ENCODE measurements at regions not wholly inside any gene's neighbourhood (a gene's known extent, or its start where the extent isn't known, plus 50 kb on each side); places are given as distances from the start of the nearest gene placed in this dataset.

DNA sequence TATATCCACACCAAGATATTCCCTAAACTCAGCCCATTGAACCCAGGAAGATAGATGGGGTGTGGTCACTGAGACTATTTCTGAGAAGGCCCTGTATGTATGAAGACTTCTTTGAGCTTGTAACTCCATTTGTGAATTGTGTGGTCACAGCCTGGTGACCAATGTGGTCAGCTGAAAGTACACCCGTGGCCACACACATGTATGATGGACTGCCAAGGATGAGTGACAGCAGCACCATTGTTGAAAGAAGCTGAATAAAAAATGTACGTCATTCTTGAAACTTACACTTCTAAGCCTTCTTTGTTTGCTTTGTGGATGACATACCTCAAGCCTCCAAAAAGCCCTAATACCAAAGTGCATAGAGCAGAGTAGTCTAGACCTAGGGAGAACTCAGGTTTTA, 581.4 kb downstream of the RAB28 start:
- intact Hi-C loops (cut with micrococcal nuclease; ENCODE audit: unreplicated experiment) = no loop called here
- Histone ChIP-seq H3K9me2 (ENCODE audit: insufficient read depth) (no peaks in the 10 kb centered on the region), H3K9me3 (ENCODE audit: insufficient read depth, low read depth) (no peaks in the 10 kb centered on the region), H3F3A (ENCODE audit: insufficient read depth, low read depth) (no peaks in the 10 kb centered on the region), H3K36me3 (ENCODE audit: low read depth) (no peaks in the 10 kb centered on the region), H3K27me3 (ENCODE audit: insufficient read depth, low read depth) (no peaks in the 10 kb centered on the region), H4K20me1 (ENCODE audit: insufficient read depth) (no peaks in the 10 kb centered on the region), H2AFZ (no peak overlapping the region), H3K79me2 (ENCODE audit: low read depth) (no peaks in the 10 kb centered on the region), H3K4me2 (no peak overlapping the region; the same call in 1 of the 2 replicates), H3K4me1 (replicated peaks; ENCODE audit: insufficient read depth) (no peaks in the 10 kb centered on the region), H3K27ac (no peak overlapping the region), H3K4me3 (no peak overlapping the region)
- BruUV-seq (replicated peaks) = no TSS peak
- TF ChIP-seq EZH2 (IDR thresholded peaks at IDR 0.05; ENCODE audit: low read depth) = no peak
- TF ChIP-seq, protein P1, sequence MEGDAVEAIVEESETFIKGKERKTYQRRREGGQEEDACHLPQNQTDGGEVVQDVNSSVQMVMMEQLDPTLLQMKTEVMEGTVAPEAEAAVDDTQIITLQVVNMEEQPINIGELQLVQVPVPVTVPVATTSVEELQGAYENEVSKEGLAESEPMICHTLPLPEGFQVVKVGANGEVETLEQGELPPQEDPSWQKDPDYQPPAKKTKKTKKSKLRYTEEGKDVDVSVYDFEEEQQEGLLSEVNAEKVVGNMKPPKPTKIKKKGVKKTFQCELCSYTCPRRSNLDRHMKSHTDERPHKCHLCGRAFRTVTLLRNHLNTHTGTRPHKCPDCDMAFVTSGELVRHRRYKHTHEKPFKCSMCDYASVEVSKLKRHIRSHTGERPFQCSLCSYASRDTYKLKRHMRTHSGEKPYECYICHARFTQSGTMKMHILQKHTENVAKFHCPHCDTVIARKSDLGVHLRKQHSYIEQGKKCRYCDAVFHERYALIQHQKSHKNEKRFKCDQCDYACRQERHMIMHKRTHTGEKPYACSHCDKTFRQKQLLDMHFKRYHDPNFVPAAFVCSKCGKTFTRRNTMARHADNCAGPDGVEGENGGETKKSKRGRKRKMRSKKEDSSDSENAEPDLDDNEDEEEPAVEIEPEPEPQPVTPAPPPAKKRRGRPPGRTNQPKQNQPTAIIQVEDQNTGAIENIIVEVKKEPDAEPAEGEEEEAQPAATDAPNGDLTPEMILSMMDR (conservative IDR thresholded peaks at IDR 0.05) = no peak
- CTCF ChIA-PET = no interaction called here
- POLR2A ChIA-PET (ENCODE audit: unreplicated experiment) = no interaction called here
- DNase-seq = no peak

- no peak for DNase-seq
- CTCF ChIA-PET = no interaction called here
- BruUV-seq (replicated peaks) = no TSS peak
- Histone ChIP-seq H3K27ac (no peak overlapping the region), H3K4me3 (no peak overlapping the region), H3K27me3 (ENCODE audit: insufficient read depth, low read depth) (no peaks in the 10 kb centered on the region), H3K9me3 (ENCODE audit: insufficient read depth, low read depth) (no peaks in the 10 kb centered on the region), H2AFZ (no peak overlapping the region), H3F3A (ENCODE audit: insufficient read depth, low read depth) (no peaks in the 10 kb centered on the region), H3K4me2 (no peak overlapping the region), H3K9me2 (ENCODE audit: insufficient read depth) (no peaks in the 10 kb centered on the region), H3K79me2 (ENCODE audit: low read depth) (no peaks in the 10 kb centered on the region), H3K4me1 (replicated peaks; ENCODE audit: insufficient read depth) (no peaks in the 10 kb centered on the region), H4K20me1 (ENCODE audit: insufficient read depth) (no peaks in the 10 kb centered on the region), H3K36me3 (ENCODE audit: low read depth) (no peaks in the 10 kb centered on the region)
- no peak for TF ChIP-seq EZH2 (IDR thresholded peaks at IDR 0.05; ENCODE audit: low read depth)
- TF ChIP-seq, protein P1 (conservative IDR thresholded peaks at IDR 0.05) = no peak
- POLR2A ChIA-PET (ENCODE audit: unreplicated experiment) = no interaction called here
- intact Hi-C loops (cut with micrococcal nuclease; ENCODE audit: unreplicated experiment) = no loop called here
Observed at GRCh38 chr4:12897954-12898353, 586.2 kb downstream of the RAB28 start.

DNA sequence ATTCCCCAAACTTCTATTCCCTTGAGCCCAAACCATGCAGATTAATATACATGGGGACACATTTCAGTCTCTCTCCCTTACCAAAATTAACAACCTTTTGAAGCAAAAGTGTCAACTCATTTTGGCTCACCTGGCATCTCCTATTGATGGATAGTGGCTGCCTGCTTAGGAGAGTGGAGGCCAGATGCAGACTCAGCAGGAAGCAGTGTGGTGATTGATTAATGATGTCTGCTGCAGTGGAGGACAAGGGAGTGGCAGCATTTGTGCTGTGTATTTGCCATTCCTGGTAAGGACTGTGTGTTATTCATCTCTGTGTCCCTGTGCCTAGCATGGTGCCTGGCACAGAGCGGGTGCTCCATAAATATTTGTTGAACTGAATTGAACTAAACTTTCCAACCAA, 590.1 kb downstream of the RAB28 start:
- CTCF ChIA-PET = no interaction called here
- H3K9me2 ChIP-seq (ENCODE audit: insufficient read depth) = no peaks in the 10 kb centered on the region
- POLR2A ChIA-PET (ENCODE audit: unreplicated experiment) = no interaction called here
- BruUV-seq (replicated peaks) = no TSS peak
- no peaks in the 10 kb centered on the region for H4K20me1 ChIP-seq (ENCODE audit: insufficient read depth)
- H3F3A ChIP-seq (ENCODE audit: insufficient read depth, low read depth) = no peaks in the 10 kb centered on the region
- no peaks in the 10 kb centered on the region for H3K9me3 ChIP-seq (ENCODE audit: insufficient read depth, low read depth)
- no peak overlapping the region for H3K4me2 ChIP-seq
- no peaks in the 10 kb centered on the region for H3K27me3 ChIP-seq (ENCODE audit: insufficient read depth, low read depth)
- no peak for DNase-seq
- no peak for TF ChIP-seq EZH2 (IDR thresholded peaks at IDR 0.05; ENCODE audit: low read depth)
- TF ChIP-seq, protein P1 (conservative IDR thresholded peaks at IDR 0.05) = no peak
- no peak overlapping the region for H2AFZ ChIP-seq
- no peak overlapping the region for H3K27ac ChIP-seq
- intact Hi-C loops (cut with micrococcal nuclease; ENCODE audit: unreplicated experiment) = no loop called here
- H3K79me2 ChIP-seq (ENCODE audit: low read depth) = no peaks in the 10 kb centered on the region
- H3K4me1 ChIP-seq (replicated peaks; ENCODE audit: insufficient read depth) = no peaks in the 10 kb centered on the region
- no peaks in the 10 kb centered on the region for H3K36me3 ChIP-seq (ENCODE audit: low read depth)
- H3K4me3 ChIP-seq = no peak overlapping the region

All from PC-9 (cell line).